ENCODE measurements at regions not wholly inside any gene's neighbourhood (a gene's known extent, or its start where the extent isn't known, plus 50 kb on each side); places are given as distances from the start of the nearest gene placed in this dataset.

- no peaks in the 10 kb centered on the region for H3K4me1 Mint-ChIP-seq
- no CpG with 5 or more reads among the region's 1 CpG for WGBS (ENCODE audit: insufficient coverage)
- Histone ChIP-seq H3K9me3 (replicated peaks in 1 of 2; ENCODE audit: control insufficient read depth in 1 of 2, insufficient read depth in 1 of 2, low read length in 2 of 2) (no peaks in the 10 kb centered on the region), H3K4me1 (ENCODE audit: control insufficient read depth in 1 of 2, insufficient read depth in 2 of 2, low read length in 2 of 2) (no peaks in the 10 kb centered on the region), H3K27me3 (ENCODE audit: control insufficient read depth in 2 of 2, insufficient read depth in 2 of 2, low read length in 2 of 2) (no peaks in the 10 kb centered on the region), H2AFZ (ENCODE audit: insufficient read depth, low read depth, low read length, poor library complexity, severe bottlenecking) (no peak overlapping the region), H3K4me3 (replicated peaks in 1 of 3; ENCODE audit: low read depth in 2 of 3, low read length in 3 of 3) (no peak overlapping the region), H3K27ac (ENCODE audit: low read depth in 1 of 2, low read length in 2 of 2) (no peak overlapping the region), H3K79me2 (ENCODE audit: insufficient read depth, low read length) (no peaks in the 10 kb centered on the region), H3K36me3 (replicated peaks in 1 of 2; ENCODE audit: control insufficient read depth in 1 of 2, insufficient read depth in 2 of 2, low read length in 2 of 2) (no peaks in the 10 kb centered on the region), H3K9ac (ENCODE audit: insufficient read depth, low read length, poor library complexity, severe bottlenecking) (no peak overlapping the region), H3K4me2 (replicated peaks; ENCODE audit: extremely low read depth, low read length, poor library complexity, severe bottlenecking) (no peak overlapping the region), H4K20me1 (ENCODE audit: insufficient read depth, low read length) (no peaks in the 10 kb centered on the region)
- TF ChIP-seq, protein P1, sequence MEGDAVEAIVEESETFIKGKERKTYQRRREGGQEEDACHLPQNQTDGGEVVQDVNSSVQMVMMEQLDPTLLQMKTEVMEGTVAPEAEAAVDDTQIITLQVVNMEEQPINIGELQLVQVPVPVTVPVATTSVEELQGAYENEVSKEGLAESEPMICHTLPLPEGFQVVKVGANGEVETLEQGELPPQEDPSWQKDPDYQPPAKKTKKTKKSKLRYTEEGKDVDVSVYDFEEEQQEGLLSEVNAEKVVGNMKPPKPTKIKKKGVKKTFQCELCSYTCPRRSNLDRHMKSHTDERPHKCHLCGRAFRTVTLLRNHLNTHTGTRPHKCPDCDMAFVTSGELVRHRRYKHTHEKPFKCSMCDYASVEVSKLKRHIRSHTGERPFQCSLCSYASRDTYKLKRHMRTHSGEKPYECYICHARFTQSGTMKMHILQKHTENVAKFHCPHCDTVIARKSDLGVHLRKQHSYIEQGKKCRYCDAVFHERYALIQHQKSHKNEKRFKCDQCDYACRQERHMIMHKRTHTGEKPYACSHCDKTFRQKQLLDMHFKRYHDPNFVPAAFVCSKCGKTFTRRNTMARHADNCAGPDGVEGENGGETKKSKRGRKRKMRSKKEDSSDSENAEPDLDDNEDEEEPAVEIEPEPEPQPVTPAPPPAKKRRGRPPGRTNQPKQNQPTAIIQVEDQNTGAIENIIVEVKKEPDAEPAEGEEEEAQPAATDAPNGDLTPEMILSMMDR (IDR thresholded peaks at IDR 0.05) = no peak
- no peaks in the 10 kb centered on the region for H3K27me3 Mint-ChIP-seq (ENCODE audit: low read depth in 3 of 3)
- intact Hi-C loops (cut with micrococcal nuclease) = no loop called here
- H3K36me3 Mint-ChIP-seq = no peaks in the 10 kb centered on the region
- DNase-seq = no peak
- H3K9me3 Mint-ChIP-seq = peaks cover 0 to 3% (median 0%) of the 10 kb centered on the region in 7 donors
- H3K4me3 Mint-ChIP-seq = no peak overlapping the region
- no peak overlapping the region for H3K27ac Mint-ChIP-seq
Measured at GRCh38 chr11:91199866-91200265, 977.0 kb upstream of the CHORDC1 start.

DNA sequence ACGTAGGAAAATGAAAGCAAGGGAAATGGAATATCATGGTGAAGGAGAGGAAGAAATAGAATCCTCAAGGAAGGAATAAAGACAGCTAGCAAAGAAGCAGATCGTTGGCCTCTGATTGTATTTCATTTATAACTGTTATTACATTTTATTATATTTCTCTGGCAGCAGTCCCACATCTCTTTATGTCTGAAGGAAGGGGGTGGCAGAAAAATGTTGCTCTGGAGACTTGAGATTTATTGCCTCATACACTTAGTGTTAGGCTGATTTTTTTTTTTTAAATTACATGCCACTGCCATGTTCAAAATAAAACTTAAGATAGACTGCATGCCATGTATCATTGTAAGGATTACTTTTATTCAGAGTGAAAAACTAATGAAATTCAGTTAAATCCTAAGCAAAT, 971.7 kb upstream of the CHORDC1 start:
- Mint-ChIP-seq H3K27me3 (ENCODE audit: low read depth in 3 of 3) (peaks cover 0 to 1% (median 0%) of the 10 kb centered on the region in 3 donors), H3K36me3 (no peaks in the 10 kb centered on the region), H3K9me3 (peaks cover 0 to 3% (median 2%) of the 10 kb centered on the region in 7 donors), H3K27ac (no peak overlapping the region), H3K4me1 (no peaks in the 10 kb centered on the region), H3K4me3 (no peak overlapping the region)
- H3K9ac ChIP-seq (ENCODE audit: insufficient read depth, low read length, poor library complexity, severe bottlenecking) = no peak overlapping the region
- no peak overlapping the region for H3K27ac ChIP-seq (ENCODE audit: low read depth in 1 of 2, low read length in 2 of 2)
- no peaks in the 10 kb centered on the region for H3K36me3 ChIP-seq (replicated peaks in 1 of 2; ENCODE audit: control insufficient read depth in 1 of 2, insufficient read depth in 2 of 2, low read length in 2 of 2)
- H3K9me3 ChIP-seq (replicated peaks in 1 of 2; ENCODE audit: control insufficient read depth in 1 of 2, insufficient read depth in 1 of 2, low read length in 2 of 2) = no peaks in the 10 kb centered on the region
- H3K4me3 ChIP-seq (replicated peaks in 1 of 3; ENCODE audit: low read depth in 2 of 3, low read length in 3 of 3) = no peak overlapping the region
- H3K4me2 ChIP-seq (replicated peaks; ENCODE audit: extremely low read depth, low read length, poor library complexity, severe bottlenecking) = no peak overlapping the region
- no peak overlapping the region for H2AFZ ChIP-seq (ENCODE audit: insufficient read depth, low read depth, low read length, poor library complexity, severe bottlenecking)
- WGBS (ENCODE audit: insufficient coverage) = no CpG with 5 or more reads among the region's 2 CpGs
- no peak for DNase-seq
- no peaks in the 10 kb centered on the region for H3K27me3 ChIP-seq (ENCODE audit: control insufficient read depth in 2 of 2, insufficient read depth in 2 of 2, low read length in 2 of 2)
- H4K20me1 ChIP-seq (ENCODE audit: insufficient read depth, low read length) = no peaks in the 10 kb centered on the region
- intact Hi-C loops (cut with micrococcal nuclease) = no loop called here
- H3K4me1 ChIP-seq (ENCODE audit: control insufficient read depth in 1 of 2, insufficient read depth in 2 of 2, low read length in 2 of 2) = no peaks in the 10 kb centered on the region
- H3K79me2 ChIP-seq (ENCODE audit: insufficient read depth, low read length) = no peaks in the 10 kb centered on the region
- TF ChIP-seq, protein P1 (IDR thresholded peaks at IDR 0.05) = no peak

Measured in CD14-positive monocyte (primary cell).